ENCODE measurements at regions not wholly inside any gene's neighbourhood (a gene's known extent, or its start where the extent isn't known, plus 50 kb on each side); places are given as distances from the start of the nearest gene placed in this dataset.
"Not testable (repeated sequence)": the region's sequence is repeated elsewhere in the genome, so short reads cannot be mapped to it uniquely, and the experiment has no call there.

- DNase-seq; H3K36me3 ChIP-seq (ENCODE audit: control insufficient read depth in 2 of 3, insufficient read depth in 3 of 3, low read length in 3 of 3); H3K9me3 Mint-ChIP-seq; H3K4me3 ChIP-seq (ENCODE audit: low read length); H3K27ac ChIP-seq (ENCODE audit: low read depth, low read length); H3K36me3 Mint-ChIP-seq; H3K4me1 ChIP-seq (ENCODE audit: control insufficient read depth in 2 of 2, insufficient read depth in 2 of 2, low read length in 2 of 2); H3K27me3 ChIP-seq (ENCODE audit: control insufficient read depth in 2 of 2, insufficient read depth in 2 of 2, low read length in 2 of 2); H3K9me3 ChIP-seq (ENCODE audit: control insufficient read depth in 2 of 3, low read length in 3 of 3); intact Hi-C loops (cut with micrococcal nuclease); ATAC-seq; POLR2A ChIA-PET: not testable (repeated sequence)
- Mint-ChIP-seq H3K27me3 (peaks cover 23 to 59% (median 34%) of the 10 kb centered on the region in 5 donors), H3K27ac (peak overlapping the region in 1 of 9 donors; percentile 11), H3K4me1 (peaks cover 10 to 17% (median 15%) of the 10 kb centered on the region in 7 donors), H3K4me3 (peak overlapping the region in 2 of 10 donors; percentile 36 to 67)
- CTCF ChIA-PET, result interaction anchor here (1.6 kb wide), 1 partner anchor 13 kb away, joined by 3 read pairs; no protein-coding TSS in a partner anchor
These were observed 58.3 kb upstream of the PTPN1 start for GRCh38 chr20:50451792-50452425.

- Histone ChIP-seq H3K27ac (ENCODE audit: low read depth, low read length) (no peak overlapping the region), H3K9me3 (ENCODE audit: control insufficient read depth in 2 of 3, low read length in 3 of 3) (no peaks in the 10 kb centered on the region), H3K4me3 (ENCODE audit: low read length) (no peak overlapping the region), H3K36me3 (ENCODE audit: control insufficient read depth in 2 of 3, insufficient read depth in 3 of 3, low read length in 3 of 3) (no peaks in the 10 kb centered on the region), H3K4me1 (ENCODE audit: control insufficient read depth in 2 of 2, insufficient read depth in 2 of 2, low read length in 2 of 2) (peaks cover 0 to 4% of the 10 kb centered on the region in 2 donors), H3K27me3 (ENCODE audit: control insufficient read depth in 2 of 2, insufficient read depth in 2 of 2, low read length in 2 of 2) (no peaks in the 10 kb centered on the region)
- DNase-seq (no peak), ATAC-seq (no peak)
- H3K27me3 Mint-ChIP-seq, result peaks cover 22 to 51% (median 25%) of the 10 kb centered on the region in 5 donors
- ChIA-PET POLR2A (no interaction called here), CTCF (no interaction called here)
- intact Hi-C loops (cut with micrococcal nuclease), result no loop called here
- peaks cover 10 to 19% (median 15%) of the 10 kb centered on the region in 7 donors for H3K4me1 Mint-ChIP-seq
- H3K36me3 Mint-ChIP-seq, result no peaks in the 10 kb centered on the region
- H3K27ac Mint-ChIP-seq, result no peak overlapping the region
- no peaks in the 10 kb centered on the region for H3K9me3 Mint-ChIP-seq
- no peak overlapping the region for H3K4me3 Mint-ChIP-seq
These were observed 56.5 kb upstream of the PTPN1 start for GRCh38 chr20:50453533-50454244.

- H3K9me3 ChIP-seq (ENCODE audit: control insufficient read depth in 2 of 3, low read length in 3 of 3); H3K4me3 ChIP-seq (ENCODE audit: low read length); H3K36me3 Mint-ChIP-seq; H3K4me1 ChIP-seq (ENCODE audit: control insufficient read depth in 2 of 2, insufficient read depth in 2 of 2, low read length in 2 of 2); H3K36me3 ChIP-seq (ENCODE audit: control insufficient read depth in 2 of 3, insufficient read depth in 3 of 3, low read length in 3 of 3); POLR2A ChIA-PET; intact Hi-C loops (cut with micrococcal nuclease); H3K9me3 Mint-ChIP-seq; H3K4me3 Mint-ChIP-seq; H3K27ac Mint-ChIP-seq; CTCF ChIA-PET; H3K27me3 ChIP-seq (ENCODE audit: control insufficient read depth in 2 of 2, insufficient read depth in 2 of 2, low read length in 2 of 2); ATAC-seq; H3K27ac ChIP-seq (ENCODE audit: low read depth, low read length); DNase-seq: not testable (repeated sequence)
- peaks cover 10 to 19% (median 15%) of the 10 kb centered on the region in 7 donors for H3K4me1 Mint-ChIP-seq
- H3K27me3 Mint-ChIP-seq, result peaks cover 17 to 38% (median 30%) of the 10 kb centered on the region in 5 donors
These were observed 54.9 kb upstream of the PTPN1 start for GRCh38 chr20:50455245-50455644.

- no peak overlapping the region for H3K4me3 ChIP-seq (ENCODE audit: low read length)
- no peak overlapping the region for H3K4me3 Mint-ChIP-seq
- no peaks in the 10 kb centered on the region for H3K36me3 ChIP-seq (ENCODE audit: control insufficient read depth in 2 of 3, insufficient read depth in 3 of 3, low read length in 3 of 3)
- H3K9me3 Mint-ChIP-seq, result no peaks in the 10 kb centered on the region
- ChIA-PET POLR2A (no interaction called here), CTCF (no interaction called here)
- H3K27me3 ChIP-seq (ENCODE audit: control insufficient read depth in 2 of 2, insufficient read depth in 2 of 2, low read length in 2 of 2), result no peaks in the 10 kb centered on the region
- H3K27me3 Mint-ChIP-seq, result peaks cover 14 to 33% (median 28%) of the 10 kb centered on the region in 5 donors
- H3K4me1 Mint-ChIP-seq, result peaks cover 7 to 17% (median 13%) of the 10 kb centered on the region in 7 donors
- ATAC-seq, result no peak
- peaks cover 0 to under 1% of the 10 kb centered on the region in 2 donors for H3K4me1 ChIP-seq (ENCODE audit: control insufficient read depth in 2 of 2, insufficient read depth in 2 of 2, low read length in 2 of 2)
- intact Hi-C loops (cut with micrococcal nuclease), result no loop called here
- no peak overlapping the region for H3K27ac Mint-ChIP-seq
- H3K27ac ChIP-seq (ENCODE audit: low read depth, low read length), result no peak overlapping the region
- no peak for DNase-seq
- H3K9me3 ChIP-seq (ENCODE audit: control insufficient read depth in 2 of 3, low read length in 3 of 3), result no peaks in the 10 kb centered on the region
- peaks cover 0 to 3% (median 0%) of the 10 kb centered on the region in 5 donors for H3K36me3 Mint-ChIP-seq
These were observed 54.3 kb upstream of the PTPN1 start for GRCh38 chr20:50455656-50456451.

GRCh38 chr20:50456452-50457324 lies 53.5 kb upstream of the PTPN1 start:
- ChIA-PET CTCF (interaction anchor here (0.6 kb wide), 1 partner anchor 349 kb away, joined by 6 read pairs; no protein-coding TSS in a partner anchor), POLR2A (no interaction called here)
- no peak overlapping the region for H3K4me3 Mint-ChIP-seq
- ATAC-seq (no peak), DNase-seq (no peak)
- peaks cover 0 to 3% (median 0%) of the 10 kb centered on the region in 5 donors for H3K36me3 Mint-ChIP-seq
- Histone ChIP-seq H3K36me3 (ENCODE audit: control insufficient read depth in 2 of 3, insufficient read depth in 3 of 3, low read length in 3 of 3) (no peaks in the 10 kb centered on the region), H3K27me3 (ENCODE audit: control insufficient read depth in 2 of 2, insufficient read depth in 2 of 2, low read length in 2 of 2) (no peaks in the 10 kb centered on the region), H3K4me1 (ENCODE audit: control insufficient read depth in 2 of 2, insufficient read depth in 2 of 2, low read length in 2 of 2) (no peaks in the 10 kb centered on the region), H3K27ac (ENCODE audit: low read depth, low read length) (no peak overlapping the region), H3K4me3 (ENCODE audit: low read length) (no peak overlapping the region), H3K9me3 (ENCODE audit: control insufficient read depth in 2 of 3, low read length in 3 of 3) (no peaks in the 10 kb centered on the region)
- H3K27ac Mint-ChIP-seq, result no peak overlapping the region
- H3K27me3 Mint-ChIP-seq, result peaks cover 6 to 31% (median 21%) of the 10 kb centered on the region in 5 donors
- H3K4me1 Mint-ChIP-seq, result peaks cover 0 to 14% (median 5%) of the 10 kb centered on the region in 7 donors
- intact Hi-C loops (cut with micrococcal nuclease), result no loop called here
- H3K9me3 Mint-ChIP-seq, result no peaks in the 10 kb centered on the region
